ENCODE measurements at regions not wholly inside any gene's neighbourhood (a gene's known extent, or its start where the extent isn't known, plus 50 kb on each side); places are given as distances from the start of the nearest gene placed in this dataset.

GRCh38 chr10:21100871-21101514 lies 203.9 kb upstream of the NEBL start:
- no peaks in the 10 kb centered on the region for H3K36me3 ChIP-seq (ENCODE audit: insufficient read depth, low read length)
- H3K4me1 ChIP-seq (ENCODE audit: insufficient read depth, low read length): no peaks in the 10 kb centered on the region
- no peak overlapping the region for H3K9ac ChIP-seq (ENCODE audit: low read depth, low read length)
- H3K9me3 ChIP-seq (ENCODE audit: control insufficient read depth, insufficient read depth, low read length): no peaks in the 10 kb centered on the region

GRCh38 chr10:21100190-21100589 lies 203.1 kb upstream of the NEBL start:
- Histone ChIP-seq H3K9ac (ENCODE audit: low read depth, low read length) (no peak overlapping the region), H3K4me1 (ENCODE audit: insufficient read depth, low read length) (peaks cover 5% of the 10 kb centered on the region; the same call in 1 of the 2 replicates), H3K36me3 (ENCODE audit: insufficient read depth, low read length) (no peaks in the 10 kb centered on the region), H3K9me3 (ENCODE audit: control insufficient read depth, insufficient read depth, low read length) (no peaks in the 10 kb centered on the region)

GRCh38 chr10:21099291-21100062 lies 202.4 kb upstream of the NEBL start:
- Histone ChIP-seq H3K4me1 (ENCODE audit: insufficient read depth, low read length) (peaks cover 7% of the 10 kb centered on the region; the same call in 1 of the 2 replicates), H3K36me3 (ENCODE audit: insufficient read depth, low read length) (no peaks in the 10 kb centered on the region), H3K9ac (ENCODE audit: low read depth, low read length) (no peak overlapping the region), H3K9me3 (ENCODE audit: control insufficient read depth, insufficient read depth, low read length) (no peaks in the 10 kb centered on the region)

- Histone ChIP-seq H3K9ac (ENCODE audit: low read depth, low read length) (no peak overlapping the region), H3K4me1 (ENCODE audit: insufficient read depth, low read length) (peaks cover 7% of the 10 kb centered on the region; the same call in 1 of the 2 replicates), H3K36me3 (ENCODE audit: insufficient read depth, low read length) (no peaks in the 10 kb centered on the region), H3K9me3 (ENCODE audit: control insufficient read depth, insufficient read depth, low read length) (no peaks in the 10 kb centered on the region)
Observed at GRCh38 chr10:21097926-21098355, 200.8 kb upstream of the NEBL start.

- peaks cover 7% of the 10 kb centered on the region; the same call in 1 of the 2 replicates for H3K4me1 ChIP-seq (ENCODE audit: insufficient read depth, low read length)
- H3K36me3 ChIP-seq (ENCODE audit: insufficient read depth, low read length): no peaks in the 10 kb centered on the region
- no peaks in the 10 kb centered on the region for H3K9me3 ChIP-seq (ENCODE audit: control insufficient read depth, insufficient read depth, low read length)
Observed at GRCh38 chr10:21095494-21096055, 198.5 kb upstream of the NEBL start.

GRCh38 chr10:21095073-21095472 lies 198.0 kb upstream of the NEBL start:
- Histone ChIP-seq H3K4me1 (ENCODE audit: insufficient read depth, low read length) (peaks cover 7% of the 10 kb centered on the region; the same call in 1 of the 2 replicates), H3K9me3 (ENCODE audit: control insufficient read depth, insufficient read depth, low read length) (no peaks in the 10 kb centered on the region), H3K9ac (ENCODE audit: low read depth, low read length) (no peak overlapping the region), H3K36me3 (ENCODE audit: insufficient read depth, low read length) (no peaks in the 10 kb centered on the region)

More at GRCh38 chr10:21095494-21096055, 198.5 kb upstream of the NEBL start:
- no peak overlapping the region for H3K9ac ChIP-seq (ENCODE audit: low read depth, low read length)

GRCh38 chr10:21092683-21093524 lies 195.8 kb upstream of the NEBL start:
- Histone ChIP-seq H3K36me3 (ENCODE audit: insufficient read depth, low read length) (no peaks in the 10 kb centered on the region), H3K4me1 (ENCODE audit: insufficient read depth, low read length) (peaks cover 7% of the 10 kb centered on the region; the same call in 1 of the 2 replicates), H3K9me3 (ENCODE audit: control insufficient read depth, insufficient read depth, low read length) (no peaks in the 10 kb centered on the region), H3K9ac (ENCODE audit: low read depth, low read length) (no peak overlapping the region)

GRCh38 chr10:21090609-21091082 lies 193.5 kb upstream of the NEBL start:
- Histone ChIP-seq H3K9me3 (ENCODE audit: control insufficient read depth, insufficient read depth, low read length) (no peaks in the 10 kb centered on the region), H3K36me3 (ENCODE audit: insufficient read depth, low read length) (no peaks in the 10 kb centered on the region), H3K9ac (ENCODE audit: low read depth, low read length) (no peak overlapping the region), H3K4me1 (ENCODE audit: insufficient read depth, low read length) (peaks cover 7% of the 10 kb centered on the region; the same call in 1 of the 2 replicates)

GRCh38 chr10:21087476-21087875 lies 190.4 kb upstream of the NEBL start:
- Histone ChIP-seq H3K9ac (ENCODE audit: low read depth, low read length) (no peak overlapping the region), H3K36me3 (ENCODE audit: insufficient read depth, low read length) (no peaks in the 10 kb centered on the region), H3K4me1 (ENCODE audit: insufficient read depth, low read length) (no peaks in the 10 kb centered on the region), H3K9me3 (ENCODE audit: control insufficient read depth, insufficient read depth, low read length) (no peaks in the 10 kb centered on the region)

GRCh38 chr10:21084700-21085099 lies 187.6 kb upstream of the NEBL start:
- Histone ChIP-seq H3K9ac (ENCODE audit: low read depth, low read length) (no peak overlapping the region), H3K36me3 (ENCODE audit: insufficient read depth, low read length) (no peaks in the 10 kb centered on the region), H3K9me3 (ENCODE audit: control insufficient read depth, insufficient read depth, low read length) (no peaks in the 10 kb centered on the region), H3K4me1 (ENCODE audit: insufficient read depth, low read length) (no peaks in the 10 kb centered on the region)

GRCh38 chr10:21083861-21084260 lies 186.8 kb upstream of the NEBL start:
- H3K4me1 ChIP-seq (ENCODE audit: insufficient read depth, low read length): peaks cover 3% of the 10 kb centered on the region; the same call in 1 of the 2 replicates
- no peak overlapping the region for H3K9ac ChIP-seq (ENCODE audit: low read depth, low read length)
- H3K9me3 ChIP-seq (ENCODE audit: control insufficient read depth, insufficient read depth, low read length): no peaks in the 10 kb centered on the region
- H3K36me3 ChIP-seq (ENCODE audit: insufficient read depth, low read length): no peaks in the 10 kb centered on the region

- no peak overlapping the region for H3K9ac ChIP-seq (ENCODE audit: low read depth, low read length)
- peaks cover 4% of the 10 kb centered on the region; the same call in 1 of the 2 replicates for H3K4me1 ChIP-seq (ENCODE audit: insufficient read depth, low read length)
- no peaks in the 10 kb centered on the region for H3K9me3 ChIP-seq (ENCODE audit: control insufficient read depth, insufficient read depth, low read length)
- no peaks in the 10 kb centered on the region for H3K36me3 ChIP-seq (ENCODE audit: insufficient read depth, low read length)
Observed at GRCh38 chr10:21082206-21082605, 185.1 kb upstream of the NEBL start.

GRCh38 chr10:21080261-21080660 lies 183.2 kb upstream of the NEBL start:
- no peaks in the 10 kb centered on the region for H3K36me3 ChIP-seq (ENCODE audit: insufficient read depth, low read length)
- H3K9ac ChIP-seq (ENCODE audit: low read depth, low read length): no peak overlapping the region
- peaks cover 4% of the 10 kb centered on the region; the same call in 1 of the 2 replicates for H3K4me1 ChIP-seq (ENCODE audit: insufficient read depth, low read length)
- H3K9me3 ChIP-seq (ENCODE audit: control insufficient read depth, insufficient read depth, low read length): no peaks in the 10 kb centered on the region

GRCh38 chr10:21079330-21079658 lies 182.2 kb upstream of the NEBL start:
- Histone ChIP-seq H3K9ac (ENCODE audit: low read depth, low read length) (no peak overlapping the region), H3K36me3 (ENCODE audit: insufficient read depth, low read length) (no peaks in the 10 kb centered on the region), H3K4me1 (ENCODE audit: insufficient read depth, low read length) (peaks cover 4% of the 10 kb centered on the region; the same call in 1 of the 2 replicates), H3K9me3 (ENCODE audit: control insufficient read depth, insufficient read depth, low read length) (no peaks in the 10 kb centered on the region)
